ENCODE measurements at regions not wholly inside any gene's neighbourhood (a gene's known extent, or its start where the extent isn't known, plus 50 kb on each side); places are given as distances from the start of the nearest gene placed in this dataset.

- H3K9me3 ChIP-seq (ENCODE audit: control insufficient read depth, insufficient read depth, low read length) = no peaks in the 10 kb centered on the region
- no peak overlapping the region for H3K27ac ChIP-seq (ENCODE audit: low read length)
- no CpG with 5 or more reads among the region's 9 CpGs for WGBS (ENCODE audit: insufficient coverage, insufficient read length)
- H3K4me1 ChIP-seq (ENCODE audit: control insufficient read depth, insufficient read depth, low read length) = peaks cover 1% of the 10 kb centered on the region; the same call in 1 of the 2 replicates
- H3K4me3 ChIP-seq (ENCODE audit: low read length) = no peak overlapping the region
- H3K36me3 ChIP-seq (ENCODE audit: control insufficient read depth, insufficient read depth, low read length) = no peaks in the 10 kb centered on the region
- no peaks in the 10 kb centered on the region for H3K27me3 ChIP-seq (ENCODE audit: control insufficient read depth, insufficient read depth, low read length)
- DNase-seq (ENCODE audit: low read depth, low spot score) = no peak
These were observed 94.0 kb upstream of the HIVEP1 start for GRCh38 chr6:11917951-11918738.

- no peaks in the 10 kb centered on the region for H3K27me3 ChIP-seq (ENCODE audit: control insufficient read depth, insufficient read depth, low read length)
- H3K27ac ChIP-seq (ENCODE audit: low read length) = no peak overlapping the region
- no peaks in the 10 kb centered on the region for H3K36me3 ChIP-seq (ENCODE audit: control insufficient read depth, insufficient read depth, low read length)
- H3K4me3 ChIP-seq (ENCODE audit: low read length) = no peak overlapping the region
- no peaks in the 10 kb centered on the region for H3K4me1 ChIP-seq (ENCODE audit: control insufficient read depth, insufficient read depth, low read length)
- peaks cover 2% of the 10 kb centered on the region for H3K9me3 ChIP-seq (ENCODE audit: control insufficient read depth, insufficient read depth, low read length)
- DNase-seq (ENCODE audit: low read depth, low spot score) = no peak
- WGBS (ENCODE audit: insufficient coverage, insufficient read length) = no CpG with 5 or more reads among the region's 6 CpGs
These were observed 99.7 kb upstream of the HIVEP1 start for GRCh38 chr6:11912420-11912819.

- H3K36me3 ChIP-seq (ENCODE audit: control insufficient read depth, insufficient read depth, low read length) = no peaks in the 10 kb centered on the region
- no peak for DNase-seq (ENCODE audit: low read depth, low spot score)
- H3K27ac ChIP-seq (ENCODE audit: low read length) = no peak overlapping the region
- no CpG with 5 or more reads among the region's 1 CpG for WGBS (ENCODE audit: insufficient coverage, insufficient read length)
- peaks cover 2% of the 10 kb centered on the region for H3K9me3 ChIP-seq (ENCODE audit: control insufficient read depth, insufficient read depth, low read length)
- H3K4me3 ChIP-seq (ENCODE audit: low read length) = no peak overlapping the region
- H3K4me1 ChIP-seq (ENCODE audit: control insufficient read depth, insufficient read depth, low read length) = no peaks in the 10 kb centered on the region
- H3K27me3 ChIP-seq (ENCODE audit: control insufficient read depth, insufficient read depth, low read length) = no peaks in the 10 kb centered on the region
These were observed 100.6 kb upstream of the HIVEP1 start for GRCh38 chr6:11911538-11911937.

GRCh38 chr6:11909696-11910132 is 102.4 kb upstream of the HIVEP1 start:
- peaks cover 2% of the 10 kb centered on the region for H3K9me3 ChIP-seq (ENCODE audit: control insufficient read depth, insufficient read depth, low read length)
- no peak overlapping the region for H3K27ac ChIP-seq (ENCODE audit: low read length)
- H3K36me3 ChIP-seq (ENCODE audit: control insufficient read depth, insufficient read depth, low read length) = no peaks in the 10 kb centered on the region
- no peak overlapping the region for H3K4me3 ChIP-seq (ENCODE audit: low read length)
- no peak for DNase-seq (ENCODE audit: low read depth, low spot score)
- no peaks in the 10 kb centered on the region for H3K27me3 ChIP-seq (ENCODE audit: control insufficient read depth, insufficient read depth, low read length)
- H3K4me1 ChIP-seq (ENCODE audit: control insufficient read depth, insufficient read depth, low read length) = no peaks in the 10 kb centered on the region
- WGBS (ENCODE audit: insufficient coverage, insufficient read length) = no CpG with 5 or more reads among the region's 7 CpGs

GRCh38 chr6:11908436-11909105 is 103.5 kb upstream of the HIVEP1 start:
- no peak for DNase-seq (ENCODE audit: low read depth, low spot score)
- Histone ChIP-seq H3K9me3 (ENCODE audit: control insufficient read depth, insufficient read depth, low read length) (peaks cover 2% of the 10 kb centered on the region), H3K4me3 (ENCODE audit: low read length) (no peak overlapping the region), H3K4me1 (ENCODE audit: control insufficient read depth, insufficient read depth, low read length) (no peaks in the 10 kb centered on the region), H3K27ac (ENCODE audit: low read length) (no peak overlapping the region), H3K36me3 (ENCODE audit: control insufficient read depth, insufficient read depth, low read length) (no peaks in the 10 kb centered on the region), H3K27me3 (ENCODE audit: control insufficient read depth, insufficient read depth, low read length) (no peaks in the 10 kb centered on the region)
- no CpG with 5 or more reads among the region's 2 CpGs for WGBS (ENCODE audit: insufficient coverage, insufficient read length)

GRCh38 chr6:11903645-11904044 is 108.5 kb upstream of the HIVEP1 start:
- WGBS (ENCODE audit: insufficient coverage, insufficient read length) = no CpG with 5 or more reads among the region's 2 CpGs
- H3K4me1 ChIP-seq (ENCODE audit: control insufficient read depth, insufficient read depth, low read length) = 0 out of 2 replicates have a peak, but pooled peaks cover 1% of the 10 kb centered on the region
- H3K4me3 ChIP-seq (ENCODE audit: low read length) = no peak overlapping the region
- no peaks in the 10 kb centered on the region for H3K36me3 ChIP-seq (ENCODE audit: control insufficient read depth, insufficient read depth, low read length)
- H3K27ac ChIP-seq (ENCODE audit: low read length) = no peak overlapping the region
- no peaks in the 10 kb centered on the region for H3K27me3 ChIP-seq (ENCODE audit: control insufficient read depth, insufficient read depth, low read length)
- no peaks in the 10 kb centered on the region for H3K9me3 ChIP-seq (ENCODE audit: control insufficient read depth, insufficient read depth, low read length)
- no peak for DNase-seq (ENCODE audit: low read depth, low spot score)

- no peak overlapping the region for H3K27ac ChIP-seq (ENCODE audit: low read length)
- no peak overlapping the region for H3K4me3 ChIP-seq (ENCODE audit: low read length)
- no CpG with 5 or more reads among the region's 2 CpGs for WGBS (ENCODE audit: insufficient coverage, insufficient read length)
- no peaks in the 10 kb centered on the region for H3K36me3 ChIP-seq (ENCODE audit: control insufficient read depth, insufficient read depth, low read length)
- H3K4me1 ChIP-seq (ENCODE audit: control insufficient read depth, insufficient read depth, low read length) = 0 out of 2 replicates have a peak, but pooled peaks cover 1% of the 10 kb centered on the region
- H3K27me3 ChIP-seq (ENCODE audit: control insufficient read depth, insufficient read depth, low read length) = no peaks in the 10 kb centered on the region
- no peaks in the 10 kb centered on the region for H3K9me3 ChIP-seq (ENCODE audit: control insufficient read depth, insufficient read depth, low read length)
- DNase-seq (ENCODE audit: low read depth, low spot score) = no peak
These were observed 109.6 kb upstream of the HIVEP1 start for GRCh38 chr6:11902527-11902926.

- no peak overlapping the region for H3K27ac ChIP-seq (ENCODE audit: low read length)
- 0 out of 2 replicates have a peak, but pooled peaks cover 1% of the 10 kb centered on the region for H3K4me1 ChIP-seq (ENCODE audit: control insufficient read depth, insufficient read depth, low read length)
- H3K9me3 ChIP-seq (ENCODE audit: control insufficient read depth, insufficient read depth, low read length) = no peaks in the 10 kb centered on the region
- whole genome bisulfite sequencing (ENCODE audit: insufficient coverage, insufficient read length) = no CpG with 5 or more reads among the region's 14 CpGs
- H3K4me3 ChIP-seq (ENCODE audit: low read length) = no peak overlapping the region
- no peak for DNase-seq (ENCODE audit: low read depth, low spot score)
- H3K36me3 ChIP-seq (ENCODE audit: control insufficient read depth, insufficient read depth, low read length) = no peaks in the 10 kb centered on the region
- H3K27me3 ChIP-seq (ENCODE audit: control insufficient read depth, insufficient read depth, low read length) = no peaks in the 10 kb centered on the region
These were observed 111.2 kb upstream of the HIVEP1 start for GRCh38 chr6:11900662-11901598.

- Histone ChIP-seq H3K9me3 (ENCODE audit: control insufficient read depth, insufficient read depth, low read length) (no peaks in the 10 kb centered on the region), H3K36me3 (ENCODE audit: control insufficient read depth, insufficient read depth, low read length) (no peaks in the 10 kb centered on the region), H3K4me1 (ENCODE audit: control insufficient read depth, insufficient read depth, low read length) (0 out of 2 replicates have a peak, but pooled peaks cover 1% of the 10 kb centered on the region), H3K4me3 (ENCODE audit: low read length) (no peak overlapping the region), H3K27ac (ENCODE audit: low read length) (no peak overlapping the region), H3K27me3 (ENCODE audit: control insufficient read depth, insufficient read depth, low read length) (no peaks in the 10 kb centered on the region)
- DNase-seq (ENCODE audit: low read depth, low spot score) = no peak
- WGBS (ENCODE audit: insufficient coverage, insufficient read length) = no CpG with 5 or more reads among the region's 1 CpG
These were observed 112.5 kb upstream of the HIVEP1 start for GRCh38 chr6:11899645-11900044.

- no peak for DNase-seq (ENCODE audit: low read depth, low spot score)
- no CpG with 5 or more reads among the region's 1 CpG for WGBS (ENCODE audit: insufficient coverage, insufficient read length)
- no peaks in the 10 kb centered on the region for H3K27me3 ChIP-seq (ENCODE audit: control insufficient read depth, insufficient read depth, low read length)
- no peak overlapping the region for H3K4me3 ChIP-seq (ENCODE audit: low read length)
- H3K4me1 ChIP-seq (ENCODE audit: control insufficient read depth, insufficient read depth, low read length) = no peaks in the 10 kb centered on the region
- no peak overlapping the region for H3K27ac ChIP-seq (ENCODE audit: low read length)
- H3K9me3 ChIP-seq (ENCODE audit: control insufficient read depth, insufficient read depth, low read length) = no peaks in the 10 kb centered on the region
- no peaks in the 10 kb centered on the region for H3K36me3 ChIP-seq (ENCODE audit: control insufficient read depth, insufficient read depth, low read length)
These were observed 115.6 kb upstream of the ADTRP start for GRCh38 chr6:11894212-11894611.
